Endothelial cell (in vitro differentiated cells): ENCODE measurements at regions not wholly inside any gene's neighbourhood (a gene's known extent, or its start where the extent isn't known, plus 50 kb on each side); places are given as distances from the start of the nearest gene placed in this dataset.
"Not testable (repeated sequence)": the region's sequence is repeated elsewhere in the genome, so short reads cannot be mapped to it uniquely, and the experiment has no call there.

Experiments used
- DNase-seq: peaks from one replicate; pipeline ENCODE4 v3.0.0; 2021; ENCODE audit warnings: low spot score
- H3K27ac Mint-ChIP-seq: one replicate; pipeline ENCODE4 v1.8.0; 2021; ENCODE audit warnings: mixed read lengths, inconsistent platforms; ENCODE audit not compliant: unreplicated experiment
- H3K27me3 Mint-ChIP-seq: one replicate; pipeline ENCODE4 v1.8.0; 2021; ENCODE audit warnings: mild to moderate bottlenecking, moderate library complexity, mixed read lengths, inconsistent platforms; ENCODE audit not compliant: unreplicated experiment
- H3K36me3 Mint-ChIP-seq: one replicate; pipeline ENCODE4 v1.8.0; 2021; ENCODE audit warnings: mild to moderate bottlenecking, low read depth, mixed read lengths, inconsistent platforms; ENCODE audit not compliant: unreplicated experiment
- H3K4me1 Mint-ChIP-seq: one replicate; pipeline ENCODE4 v1.8.0; 2021; ENCODE audit warnings: mild to moderate bottlenecking, mixed read lengths, inconsistent platforms; ENCODE audit not compliant: unreplicated experiment
- H3K4me3 Mint-ChIP-seq: one replicate; pipeline ENCODE4 v1.8.0; 2021; ENCODE audit warnings: mild to moderate bottlenecking, mixed read lengths, inconsistent platforms; ENCODE audit not compliant: unreplicated experiment
- H3K9me3 Mint-ChIP-seq: one replicate; pipeline ENCODE4 v1.8.0; 2021; ENCODE audit warnings: mixed read lengths, inconsistent platforms; ENCODE audit not compliant: unreplicated experiment
- TF ChIP-seq, protein P1 (sequence below): fragments of 200-600 bp; sonication (generic); IDR thresholded peaks from one replicate; pipeline ENCODE4 v1.5.0; 2021; ENCODE audit warnings: antibody characterized with exemption; ENCODE audit not compliant: unreplicated experiment

DNA sequence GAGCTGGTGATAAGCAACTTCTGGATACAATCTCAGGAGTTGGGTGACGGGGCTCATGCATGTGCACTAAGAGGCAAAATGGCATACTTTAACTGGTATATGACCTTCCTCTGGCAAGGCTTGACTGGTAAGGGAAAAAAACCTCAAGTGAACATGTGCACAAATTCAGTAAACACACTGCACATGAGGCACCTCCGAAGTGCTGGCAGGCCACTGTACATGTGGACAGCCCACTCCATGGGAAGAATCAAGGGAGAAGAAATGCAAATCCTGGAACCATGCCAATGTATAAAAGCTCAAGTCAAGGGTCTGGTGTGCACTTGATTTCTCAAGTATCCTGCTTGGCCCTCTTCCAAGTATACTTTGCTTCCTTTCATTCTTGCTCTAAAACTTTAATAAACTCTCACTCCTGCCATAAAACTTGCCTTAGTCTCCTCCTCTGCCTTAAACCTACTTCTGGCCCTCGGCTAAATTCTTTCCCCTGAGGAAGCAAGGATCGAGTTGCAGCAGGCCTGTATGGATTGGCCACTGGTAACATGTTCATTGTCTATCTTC, 167.2 kb downstream of the RAMP3 start:
- Mint-ChIP-seq H3K27ac (no peak overlapping the region), H3K4me3 (no peak overlapping the region), H3K9me3 (no peaks in the 10 kb centered on the region), H3K4me1 (no peaks in the 10 kb centered on the region), H3K36me3 (no peaks in the 10 kb centered on the region), H3K27me3 (no peaks in the 10 kb centered on the region)
- DNase-seq = no peak
- TF ChIP-seq, protein P1, sequence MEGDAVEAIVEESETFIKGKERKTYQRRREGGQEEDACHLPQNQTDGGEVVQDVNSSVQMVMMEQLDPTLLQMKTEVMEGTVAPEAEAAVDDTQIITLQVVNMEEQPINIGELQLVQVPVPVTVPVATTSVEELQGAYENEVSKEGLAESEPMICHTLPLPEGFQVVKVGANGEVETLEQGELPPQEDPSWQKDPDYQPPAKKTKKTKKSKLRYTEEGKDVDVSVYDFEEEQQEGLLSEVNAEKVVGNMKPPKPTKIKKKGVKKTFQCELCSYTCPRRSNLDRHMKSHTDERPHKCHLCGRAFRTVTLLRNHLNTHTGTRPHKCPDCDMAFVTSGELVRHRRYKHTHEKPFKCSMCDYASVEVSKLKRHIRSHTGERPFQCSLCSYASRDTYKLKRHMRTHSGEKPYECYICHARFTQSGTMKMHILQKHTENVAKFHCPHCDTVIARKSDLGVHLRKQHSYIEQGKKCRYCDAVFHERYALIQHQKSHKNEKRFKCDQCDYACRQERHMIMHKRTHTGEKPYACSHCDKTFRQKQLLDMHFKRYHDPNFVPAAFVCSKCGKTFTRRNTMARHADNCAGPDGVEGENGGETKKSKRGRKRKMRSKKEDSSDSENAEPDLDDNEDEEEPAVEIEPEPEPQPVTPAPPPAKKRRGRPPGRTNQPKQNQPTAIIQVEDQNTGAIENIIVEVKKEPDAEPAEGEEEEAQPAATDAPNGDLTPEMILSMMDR = no peak

DNA sequence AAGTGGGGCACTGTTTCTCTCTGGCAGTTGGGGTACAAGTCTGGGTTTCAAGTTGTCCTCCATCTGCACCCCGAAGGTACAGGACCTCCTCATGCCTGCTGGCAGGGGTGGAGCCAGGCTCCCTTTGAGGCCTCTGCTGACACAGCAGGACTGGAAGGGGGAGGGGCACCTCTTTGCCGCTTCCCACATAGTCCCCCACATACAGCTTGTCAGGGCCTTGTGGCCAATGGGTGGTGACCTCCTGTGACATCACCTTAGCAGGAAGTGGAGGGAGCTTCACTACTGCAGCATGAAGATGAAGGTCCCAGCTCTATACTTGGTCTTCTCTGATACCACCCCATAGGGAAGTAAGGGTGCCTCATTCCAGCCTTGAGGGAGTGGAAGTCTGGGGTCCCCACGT, 167.8 kb downstream of the RAMP3 start:
- TF ChIP-seq, protein P1 = no peak
- no peaks in the 10 kb centered on the region for H3K36me3 Mint-ChIP-seq
- H3K9me3 Mint-ChIP-seq = no peaks in the 10 kb centered on the region
- no peak for DNase-seq
- H3K27me3 Mint-ChIP-seq = no peaks in the 10 kb centered on the region
- no peaks in the 10 kb centered on the region for H3K4me1 Mint-ChIP-seq
- no peak overlapping the region for H3K27ac Mint-ChIP-seq
- H3K4me3 Mint-ChIP-seq = no peak overlapping the region

DNA sequence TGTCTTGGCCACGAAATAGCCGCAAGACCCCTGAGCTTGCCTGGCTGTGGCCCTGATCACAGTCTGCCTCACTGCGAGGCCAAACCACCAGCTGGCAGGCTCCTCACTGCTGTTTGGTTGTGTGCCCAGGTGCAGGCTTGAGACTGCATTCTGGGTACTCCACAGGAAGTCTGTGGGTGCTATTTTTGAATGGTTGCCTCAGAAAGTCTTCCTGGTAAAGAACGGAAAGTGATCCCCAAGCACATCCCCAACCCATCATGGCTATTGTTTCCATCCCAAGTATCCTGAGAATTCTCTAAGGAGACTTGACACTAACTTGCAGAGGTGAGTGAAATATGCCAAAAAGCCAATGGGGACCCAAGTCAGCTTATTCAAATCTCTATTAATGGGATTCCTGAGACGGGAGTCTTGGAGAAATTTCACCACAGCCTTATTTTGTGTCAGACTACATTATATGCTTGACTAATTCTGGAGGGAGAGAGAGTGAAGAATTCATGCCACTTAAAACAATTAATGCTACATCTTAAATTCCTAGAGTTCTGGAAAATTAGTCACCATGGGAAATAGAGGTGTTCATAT, 170.9 kb downstream of the RAMP3 start:
- DNase-seq = no peak
- no peaks in the 10 kb centered on the region for H3K27me3 Mint-ChIP-seq
- TF ChIP-seq, protein P1 = no peak
- no peaks in the 10 kb centered on the region for H3K9me3 Mint-ChIP-seq
- H3K4me3 Mint-ChIP-seq = no peak overlapping the region
- no peaks in the 10 kb centered on the region for H3K36me3 Mint-ChIP-seq
- no peaks in the 10 kb centered on the region for H3K4me1 Mint-ChIP-seq
- no peak overlapping the region for H3K27ac Mint-ChIP-seq

DNA sequence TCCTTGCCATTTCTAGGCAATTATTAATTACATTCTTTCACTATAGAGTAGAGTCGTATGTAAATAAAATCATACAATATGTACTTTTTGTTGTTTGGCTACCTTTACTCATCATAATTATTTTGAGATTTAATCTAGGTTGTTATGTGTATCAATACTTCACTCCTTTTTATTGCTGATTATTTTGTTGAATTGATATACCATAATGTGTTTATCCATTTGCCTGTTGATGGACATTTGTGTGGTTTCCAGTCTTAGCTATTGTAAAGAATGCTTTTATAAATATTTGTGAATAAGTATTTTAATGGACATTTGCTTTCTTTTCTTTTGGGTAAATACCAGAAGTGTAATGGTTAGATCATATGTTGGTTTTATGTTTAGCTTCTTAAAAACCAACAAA, 174.0 kb downstream of the RAMP3 start:
- Mint-ChIP-seq H3K4me1 (no peaks in the 10 kb centered on the region), H3K4me3 (no peak overlapping the region), H3K27me3 (no peaks in the 10 kb centered on the region), H3K9me3 (no peaks in the 10 kb centered on the region), H3K36me3 (no peaks in the 10 kb centered on the region), H3K27ac (no peak overlapping the region)
- TF ChIP-seq, protein P1 = no peak
- DNase-seq = no peak

DNA sequence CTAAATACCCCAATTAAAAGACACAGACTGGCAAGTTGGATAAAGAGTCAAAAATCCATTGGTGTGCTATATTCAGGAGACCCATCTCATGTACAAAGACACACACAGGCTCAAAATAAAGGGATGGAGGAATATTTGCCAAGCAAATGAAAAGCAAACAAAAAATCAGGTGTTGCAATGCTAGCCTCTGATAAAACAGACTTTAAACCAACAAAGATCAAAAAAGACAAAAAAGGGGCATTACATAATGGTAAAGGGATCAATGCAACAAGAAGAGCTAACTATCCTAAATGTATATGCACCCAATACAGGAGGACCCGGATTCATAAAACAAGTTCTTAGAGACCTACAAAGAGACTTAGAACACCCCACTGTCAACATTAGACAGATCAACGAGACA, 177.4 kb downstream of the RAMP3 start:
- not testable (repeated sequence) for DNase-seq, H3K4me3 Mint-ChIP-seq, H3K27me3 Mint-ChIP-seq, H3K27ac Mint-ChIP-seq, H3K4me1 Mint-ChIP-seq, H3K9me3 Mint-ChIP-seq, H3K36me3 Mint-ChIP-seq
